Endothelial cell of umbilical vein (primary cell): ENCODE measurements at regions not wholly inside any gene's neighbourhood (a gene's known extent, or its start where the extent isn't known, plus 50 kb on each side); places are given as distances from the start of the nearest gene placed in this dataset.

Source experiments
- EZH2 ChIP-seq: IDR thresholded peaks from 2 replicates; pipeline ENCODE4 v1.6.1; 2012; ENCODE audit warnings: borderline replicate concordance, low read depth, mild to moderate bottlenecking, moderate library complexity, low read length, inconsistent platforms; ENCODE audit not compliant: severe bottlenecking
- FOS ChIP-seq: IDR thresholded peaks from 2 replicates; pipeline ENCODE4 v1.6.1; 2011; ENCODE audit warnings: mild to moderate bottlenecking, low read length, moderate library complexity, borderline replicate concordance; ENCODE audit not compliant: insufficient read depth
- GATA2 ChIP-seq: IDR thresholded peaks from 2 replicates; pipeline ENCODE4 v1.7.0; 2011; ENCODE audit warnings: low read depth, mild to moderate bottlenecking, moderate library complexity, mixed read lengths, low read length; ENCODE audit not compliant: insufficient read length, insufficient read depth
- JUN ChIP-seq: IDR thresholded peaks from 2 replicates; pipeline ENCODE4 v1.6.1; 2011; ENCODE audit warnings: borderline replicate concordance, low read depth; ENCODE audit not compliant: insufficient read length, insufficient read depth
- MYC ChIP-seq: IDR thresholded peaks from one replicate; pipeline ENCODE4 v1.6.1; 2011; ENCODE audit warnings: mild to moderate bottlenecking, low read depth, low read length
- POLR2A ChIP-seq: IDR thresholded peaks from 2 replicates; pipeline ENCODE4 v1.6.1; 2012; ENCODE audit warnings: low read depth, mild to moderate bottlenecking, control low read depth, low read length
- POLR2AphosphoS5 ChIP-seq: IDR thresholded peaks from 2 replicates; pipeline ENCODE4 v1.6.1; 2012; ENCODE audit warnings: low read depth, mild to moderate bottlenecking, control low read depth, low read length, moderate library complexity; ENCODE audit not compliant: insufficient read depth
- TF ChIP-seq, protein P1 (sequence below), 2 donors: IDR thresholded peaks; 1 replicate in 1 of 2; 2 replicates in 1 of 2; pipeline ENCODE4 v1.5.1; 2011; ENCODE audit warnings: low read length in 2 of 2, mild to moderate bottlenecking in 2 of 2, moderate library complexity in 2 of 2, control low read depth in 1 of 2, inconsistent platforms in 1 of 2, low read depth in 1 of 2; ENCODE audit not compliant: insufficient read depth in 1 of 2; ENCODE audit errors: extremely low read depth in 1 of 2
- TF ChIP-seq, protein P2 (sequence below): IDR thresholded peaks from 2 replicates; pipeline ENCODE4 v1.6.1; 2011; ENCODE audit not compliant: insufficient read depth, insufficient read length

DNA sequence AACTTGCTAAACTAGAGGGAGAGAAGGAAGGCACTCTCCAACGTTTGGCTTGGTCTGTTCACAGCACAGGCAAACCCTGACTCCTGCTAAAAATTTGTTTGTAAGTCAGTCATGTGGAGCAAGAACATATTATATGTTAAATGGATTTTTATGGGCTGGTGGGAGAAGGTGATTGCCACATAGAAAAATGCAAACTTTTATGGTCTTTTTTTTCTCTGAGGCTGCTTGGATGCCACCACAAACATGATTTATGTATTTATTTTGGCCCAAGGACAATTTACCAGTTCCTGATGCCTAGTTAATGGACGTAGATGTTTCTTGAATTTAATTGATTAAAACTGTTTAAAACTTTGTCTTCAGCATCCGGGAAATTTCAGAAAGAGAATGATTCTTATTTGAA lies 274.2 kb upstream of the MYOCD start:
- TF ChIP-seq, protein P1, sequence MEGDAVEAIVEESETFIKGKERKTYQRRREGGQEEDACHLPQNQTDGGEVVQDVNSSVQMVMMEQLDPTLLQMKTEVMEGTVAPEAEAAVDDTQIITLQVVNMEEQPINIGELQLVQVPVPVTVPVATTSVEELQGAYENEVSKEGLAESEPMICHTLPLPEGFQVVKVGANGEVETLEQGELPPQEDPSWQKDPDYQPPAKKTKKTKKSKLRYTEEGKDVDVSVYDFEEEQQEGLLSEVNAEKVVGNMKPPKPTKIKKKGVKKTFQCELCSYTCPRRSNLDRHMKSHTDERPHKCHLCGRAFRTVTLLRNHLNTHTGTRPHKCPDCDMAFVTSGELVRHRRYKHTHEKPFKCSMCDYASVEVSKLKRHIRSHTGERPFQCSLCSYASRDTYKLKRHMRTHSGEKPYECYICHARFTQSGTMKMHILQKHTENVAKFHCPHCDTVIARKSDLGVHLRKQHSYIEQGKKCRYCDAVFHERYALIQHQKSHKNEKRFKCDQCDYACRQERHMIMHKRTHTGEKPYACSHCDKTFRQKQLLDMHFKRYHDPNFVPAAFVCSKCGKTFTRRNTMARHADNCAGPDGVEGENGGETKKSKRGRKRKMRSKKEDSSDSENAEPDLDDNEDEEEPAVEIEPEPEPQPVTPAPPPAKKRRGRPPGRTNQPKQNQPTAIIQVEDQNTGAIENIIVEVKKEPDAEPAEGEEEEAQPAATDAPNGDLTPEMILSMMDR (IDR thresholded peaks at IDR 0.05; ENCODE audit: extremely low read depth in 1 of 2, insufficient read depth in 1 of 2, low read depth in 1 of 2, low read length in 2 of 2) = no peak
- TF ChIP-seq POLR2A (no peak), EZH2 (no peak), POLR2AphosphoS5 (no peak), MYC (no peak), GATA2 (no peak), JUN (no peak), FOS (no peak)
- TF ChIP-seq, protein P2, sequence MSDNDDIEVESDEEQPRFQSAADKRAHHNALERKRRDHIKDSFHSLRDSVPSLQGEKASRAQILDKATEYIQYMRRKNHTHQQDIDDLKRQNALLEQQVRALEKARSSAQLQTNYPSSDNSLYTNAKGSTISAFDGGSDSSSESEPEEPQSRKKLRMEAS = no peak
